NOMO-1 treated with DMSO at 0.1 percent for 48 hours (cell line): ENCODE measurements at regions not wholly inside any gene's neighbourhood (a gene's known extent, or its start where the extent isn't known, plus 50 kb on each side); places are given as distances from the start of the nearest gene placed in this dataset.

ENCODE experiments used
- DNase-seq: peaks from one replicate; lab custom pipeline; 2025; ENCODE audit not compliant: unreplicated experiment; lab: John Stamatoyannopoulos, UW

- no peak for DNase-seq
These were observed 99.7 kb upstream of the WLS start for GRCh38 chr1:68332041-68332440.

- no peak for DNase-seq
These were observed 99.0 kb upstream of the WLS start for GRCh38 chr1:68331117-68331865.

GRCh38 chr1:68330391-68330790 is 98.1 kb upstream of the WLS start:
- no peak for DNase-seq

DNA sequence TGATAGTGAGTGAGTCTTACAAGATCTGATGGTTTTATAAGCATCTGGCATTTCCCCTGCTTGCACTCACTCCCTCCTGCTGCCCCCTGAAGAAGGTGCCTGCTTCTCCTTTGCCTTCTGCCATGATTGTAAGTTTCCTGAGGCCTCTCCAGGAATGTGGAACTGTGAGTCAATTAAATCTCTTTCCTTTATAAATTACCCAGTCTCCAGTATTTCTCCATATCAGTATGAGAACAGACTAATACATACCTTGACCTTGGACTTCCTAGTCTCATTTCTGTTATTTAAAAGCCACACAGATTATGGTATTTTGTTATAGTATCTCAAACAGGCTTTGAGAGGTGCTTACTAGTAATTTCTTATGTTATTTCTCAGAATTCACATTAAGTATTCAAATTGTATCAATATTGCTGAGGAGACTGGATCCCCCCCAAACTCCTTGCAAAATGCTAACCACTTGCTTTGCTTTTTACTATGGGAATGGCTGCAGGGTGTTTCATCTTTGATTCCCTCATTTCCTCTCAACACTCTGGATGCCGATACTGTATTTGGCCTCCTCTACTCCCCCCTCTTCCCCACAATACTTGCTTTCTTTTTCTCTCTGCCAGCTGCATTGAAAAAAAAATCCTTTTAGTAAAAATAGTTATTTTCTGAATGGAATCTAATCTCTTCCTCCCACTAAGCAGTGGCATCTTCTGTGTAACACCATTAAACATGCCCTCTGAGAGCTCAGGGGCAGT is 96.9 kb upstream of the WLS start:
- no peak for DNase-seq

DNA sequence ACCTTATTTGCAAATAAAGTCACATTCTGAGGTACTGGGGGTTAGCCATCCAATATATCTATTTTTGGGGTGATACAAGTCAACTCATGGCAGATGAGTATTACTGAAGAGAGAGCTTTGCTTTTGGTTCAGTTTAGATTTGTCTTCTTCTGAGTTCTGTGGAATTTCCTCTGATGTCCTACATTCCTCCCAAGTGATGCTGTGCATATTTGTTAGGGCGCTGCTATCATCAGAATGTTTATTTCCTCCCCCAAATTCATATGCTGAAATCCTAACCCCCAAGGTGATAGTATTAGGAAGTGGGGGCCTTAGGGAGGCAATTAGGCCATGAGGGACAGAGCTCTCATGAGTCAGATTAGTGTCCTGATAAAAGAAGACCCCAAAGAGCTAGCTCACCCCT is 96.2 kb upstream of the WLS start:
- no peak for DNase-seq

DNA sequence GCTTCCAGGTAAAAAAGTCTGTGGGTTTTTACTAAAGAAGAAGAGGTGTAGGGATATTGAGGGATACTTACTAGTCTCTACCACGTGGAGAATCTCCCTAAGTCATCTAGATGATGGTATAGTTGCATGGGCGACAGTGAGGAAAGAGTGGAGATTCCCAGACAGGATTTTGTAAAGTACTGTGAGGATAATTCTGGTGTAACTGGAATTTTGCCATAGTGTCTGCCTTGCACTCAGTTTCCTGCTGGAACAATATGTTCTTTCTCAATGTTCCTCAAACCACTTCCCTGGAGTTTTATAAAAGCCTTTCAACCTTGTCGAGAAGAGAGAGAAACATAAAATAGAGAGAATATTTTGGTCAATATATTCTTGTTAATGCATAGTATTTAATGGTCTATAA is 95.1 kb upstream of the WLS start:
- DNase-seq = no peak

DNA sequence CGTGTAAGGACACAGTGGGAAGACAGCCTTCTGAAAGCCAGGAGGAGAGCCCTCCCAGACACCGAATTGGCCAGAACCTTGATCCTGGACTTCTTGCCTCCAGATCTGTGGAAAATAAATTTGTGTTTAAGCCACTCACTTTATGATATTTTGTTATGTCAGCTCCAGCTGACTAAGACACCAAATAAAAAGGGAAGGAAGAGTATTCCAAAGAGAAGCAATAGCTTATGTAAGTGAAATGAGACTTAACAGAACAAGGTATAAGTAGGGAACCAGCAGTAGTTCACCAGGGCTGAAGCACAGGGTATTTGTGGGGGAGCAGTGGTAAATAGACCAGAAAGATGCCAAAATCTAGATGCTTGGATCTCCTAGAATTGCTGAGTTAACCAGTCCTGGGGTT is 94.2 kb upstream of the WLS start:
- no peak for DNase-seq

DNA sequence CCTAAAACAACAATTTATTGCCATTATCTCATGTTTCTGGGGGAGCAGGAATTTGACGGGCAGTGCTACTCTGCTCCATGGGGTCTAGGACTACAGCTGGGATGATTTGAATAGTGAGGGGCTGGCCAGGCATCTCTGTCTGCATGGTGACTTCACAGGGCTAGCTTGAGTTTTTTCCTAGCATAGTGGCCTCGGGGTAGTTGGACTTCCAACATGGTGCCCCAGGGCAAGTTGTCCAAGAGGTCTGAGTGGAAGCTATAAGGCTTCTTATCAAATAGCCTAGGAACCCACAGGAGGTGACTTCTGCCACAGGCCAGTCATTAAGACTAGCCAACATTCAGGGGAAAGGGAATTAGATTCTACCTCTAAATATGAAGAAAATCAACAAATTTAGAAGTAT is 92.0 kb upstream of the WLS start:
- no peak for DNase-seq

DNA sequence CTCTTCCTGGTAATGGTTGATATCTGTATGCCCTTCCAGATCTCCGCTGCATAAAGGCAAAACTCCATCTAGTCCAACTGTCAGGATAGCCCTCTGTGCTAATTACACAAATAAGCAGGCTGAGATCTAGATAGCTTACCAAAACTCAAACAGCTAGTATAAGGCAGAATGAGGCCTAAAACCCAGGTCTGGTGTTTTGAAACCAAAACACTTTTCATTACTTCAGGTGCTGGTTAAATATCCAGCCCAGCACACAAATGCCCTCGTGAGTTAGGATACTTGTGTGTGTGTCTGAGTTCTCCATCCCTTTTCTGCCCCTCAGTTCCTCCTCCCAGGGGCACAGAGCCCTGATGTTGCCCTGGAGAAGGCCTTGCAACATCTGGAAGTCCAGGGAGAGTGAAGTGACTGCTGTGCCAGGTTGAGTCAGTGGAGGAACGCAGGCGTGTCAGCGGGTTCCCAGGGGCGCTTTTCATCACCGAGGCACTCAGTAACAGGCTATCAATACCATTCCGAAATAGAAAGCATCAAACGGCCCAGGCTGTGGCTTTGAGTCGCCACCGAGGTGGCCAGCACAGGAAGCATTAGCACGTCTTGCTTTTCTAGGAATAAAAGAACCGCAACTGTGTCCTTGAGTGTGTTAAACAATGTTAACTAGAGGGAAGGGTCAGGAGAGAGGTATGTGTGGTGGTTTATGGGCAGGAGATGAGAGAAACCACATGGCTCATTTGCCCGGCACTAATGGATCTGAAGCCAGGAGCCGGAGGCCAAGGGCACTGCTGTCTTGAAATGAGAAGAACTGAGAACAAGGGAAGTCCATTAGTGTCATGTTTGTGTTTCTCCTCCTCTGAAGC is 90.7 kb upstream of the WLS start:
- DNase-seq = no peak

- no peak for DNase-seq
These were observed 89.8 kb upstream of the WLS start for GRCh38 chr1:68322096-68322495.

- no peak for DNase-seq
These were observed 88.9 kb upstream of the WLS start for GRCh38 chr1:68321084-68321685.

- DNase-seq = no peak
These were observed 88.0 kb upstream of the WLS start for GRCh38 chr1:68320349-68320748.

DNA sequence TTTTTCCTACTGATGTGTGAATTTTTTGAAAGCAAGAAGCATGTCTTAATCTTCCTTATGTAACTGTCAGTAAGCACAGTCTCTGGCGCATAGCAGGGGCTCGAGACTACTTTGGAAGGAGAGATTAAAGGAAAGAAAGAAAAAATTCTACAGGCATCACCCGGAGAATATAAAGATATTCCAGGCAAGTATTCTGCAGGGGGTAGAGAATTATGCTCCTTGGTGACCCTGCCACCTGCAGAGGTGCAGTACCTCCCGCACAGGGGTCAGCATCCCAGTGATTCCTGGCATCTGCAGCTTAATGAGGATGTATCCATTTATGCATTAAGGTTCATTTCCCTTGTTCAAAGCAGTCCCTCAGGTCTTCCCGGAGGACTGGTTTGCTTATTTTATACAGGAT is 87.6 kb upstream of the WLS start:
- DNase-seq = no peak

DNA sequence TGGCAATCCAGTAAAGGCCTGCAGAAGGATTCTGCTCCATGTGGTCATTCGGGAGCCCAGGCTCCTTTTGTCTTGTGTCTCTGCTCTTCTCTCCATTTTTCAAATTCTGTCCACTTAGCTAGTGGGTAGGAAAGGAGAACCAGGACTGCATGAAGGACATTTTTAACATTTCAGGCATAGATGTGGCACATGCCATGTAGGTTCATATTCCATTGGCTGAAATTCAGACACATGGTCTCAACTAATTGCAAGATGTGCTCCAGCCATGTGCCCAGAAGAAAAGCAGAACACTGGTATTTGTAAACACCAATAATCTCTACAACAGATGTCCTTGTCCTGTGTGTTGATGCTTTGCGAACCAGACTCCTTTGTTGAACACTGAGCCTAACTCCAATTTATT is 85.2 kb upstream of the WLS start:
- DNase-seq = no peak

DNA sequence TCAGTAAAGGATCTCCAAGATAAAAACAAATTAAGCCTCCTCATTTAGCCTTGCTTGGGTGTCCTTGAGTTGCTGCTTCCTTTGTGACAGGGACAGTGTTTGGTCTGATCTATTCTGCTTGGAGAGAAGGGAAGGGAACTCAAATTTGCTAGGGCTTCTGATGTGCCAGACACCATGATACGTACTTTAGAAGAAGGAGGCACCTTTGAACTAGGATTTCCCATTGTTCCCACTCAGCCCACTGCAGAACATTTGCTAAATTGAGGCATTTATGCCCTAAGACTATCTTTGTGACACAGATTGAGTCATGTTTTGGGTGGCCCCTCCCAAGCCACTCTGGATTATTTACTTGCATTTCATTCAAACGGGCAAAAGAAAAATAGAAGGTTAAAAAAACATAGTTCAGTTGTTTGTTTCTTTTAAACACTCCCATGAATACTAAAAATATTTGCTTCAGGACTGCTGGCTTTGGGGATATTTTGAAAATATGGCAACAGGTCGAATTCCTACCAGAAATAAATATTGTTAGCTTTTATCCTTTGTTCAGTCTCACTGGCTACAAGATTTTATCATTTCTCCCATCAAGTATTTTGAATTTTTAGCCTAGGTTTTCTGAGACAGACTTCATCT is 81.9 kb upstream of the WLS start:
- no peak for DNase-seq

DNA sequence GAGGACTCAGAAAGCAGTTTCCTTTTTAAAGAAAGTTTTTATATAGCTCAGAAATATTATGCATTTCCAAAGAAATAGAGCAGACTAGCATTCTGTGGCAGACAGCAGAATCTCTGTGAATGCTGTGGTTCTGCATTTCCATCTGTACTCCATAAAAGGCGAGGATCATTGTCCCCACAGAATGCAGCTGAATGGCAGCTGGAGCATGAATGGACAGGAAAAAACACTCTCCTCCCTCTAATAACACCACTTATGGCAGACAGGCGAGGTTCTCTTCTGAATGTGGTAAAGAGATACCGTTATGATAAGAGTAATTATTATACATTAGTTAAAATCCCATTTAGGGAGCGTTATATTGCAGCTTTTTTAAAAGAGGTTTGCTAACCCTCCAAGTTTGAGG is 81.4 kb upstream of the WLS start:
- DNase-seq = no peak

DNA sequence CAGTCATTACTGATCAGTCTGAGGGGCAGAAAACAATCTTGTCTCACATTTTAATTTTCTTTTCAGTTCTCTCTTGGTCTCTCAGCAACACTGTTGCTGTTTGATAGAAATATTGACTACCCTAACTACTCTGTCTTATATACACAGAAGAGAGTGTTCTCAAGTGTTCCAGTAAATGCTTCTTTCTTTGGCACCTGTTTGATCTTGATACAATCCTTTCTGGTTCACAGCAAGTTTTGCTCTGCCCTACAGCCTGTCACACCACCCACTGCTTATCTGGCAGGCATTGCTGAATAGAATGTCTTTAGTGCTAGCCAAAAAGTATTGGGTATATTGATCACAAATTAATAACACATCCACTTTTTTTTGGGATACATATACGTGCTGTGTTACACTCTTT is 75.7 kb upstream of the WLS start:
- DNase-seq = no peak

GRCh38 chr1:68307378-68307787 is 75.1 kb upstream of the WLS start:
- no peak for DNase-seq

DNA sequence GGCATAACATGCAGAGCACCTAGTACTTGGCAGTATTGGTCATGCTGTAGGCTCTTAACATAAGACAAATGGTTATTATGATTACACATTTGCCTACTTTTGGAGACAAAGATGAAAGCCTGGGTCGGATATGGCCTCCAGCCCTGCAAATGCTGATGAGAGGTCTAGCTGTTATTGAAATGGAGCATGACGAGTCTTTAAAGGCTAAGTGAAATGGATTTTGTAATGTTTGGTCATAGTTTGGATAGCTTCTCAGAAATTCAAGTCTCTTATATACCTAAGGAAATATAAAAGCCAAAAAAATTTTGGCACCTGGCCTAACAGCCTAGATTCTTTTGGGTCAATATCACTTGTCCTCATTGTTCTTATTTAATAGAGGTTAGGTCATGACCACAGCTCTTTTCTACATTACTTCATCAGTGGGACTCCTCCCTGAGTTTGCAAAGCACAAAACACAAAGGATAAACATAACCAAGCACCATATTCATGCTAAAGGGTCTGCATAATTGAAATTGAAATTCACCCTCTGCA is 69.2 kb upstream of the WLS start:
- no peak for DNase-seq

GRCh38 chr1:68294367-68295066 is 62.2 kb upstream of the WLS start:
- no peak for DNase-seq
